ENCODE measurements at regions not wholly inside any gene's neighbourhood (a gene's known extent, or its start where the extent isn't known, plus 50 kb on each side); places are given as distances from the start of the nearest gene placed in this dataset.

DNA sequence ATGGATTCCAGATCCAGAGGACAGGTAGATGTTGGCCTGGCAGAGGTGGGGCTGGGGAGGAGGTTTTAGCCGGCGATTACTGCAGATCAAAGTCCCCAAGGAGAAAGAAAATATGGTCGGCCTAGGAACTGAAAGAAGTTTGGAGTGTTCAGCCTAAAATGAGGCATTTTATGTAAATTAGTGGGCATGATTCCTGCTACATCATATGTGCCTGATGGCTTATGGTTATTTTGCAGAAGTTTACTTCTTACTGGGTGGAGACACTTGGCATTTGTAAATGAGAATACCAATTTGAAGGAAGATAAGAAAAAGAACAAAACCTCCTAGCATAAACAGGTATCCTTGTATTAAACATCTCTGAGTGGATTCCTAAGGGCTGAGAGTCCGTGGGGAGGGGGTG lies 149.3 kb downstream of the FOXL1 start:
- Mint-ChIP-seq H3K27ac (no peak overlapping the region), H3K4me1 (no peaks in the 10 kb centered on the region), H3K36me3 (no peaks in the 10 kb centered on the region), H3K9me3 (no peaks in the 10 kb centered on the region), H3K4me3 (no peak overlapping the region), H3K27me3 (ENCODE audit: low read depth in 2 of 2) (peaks cover 28 to 64% of the 10 kb centered on the region in 2 donors)
- ATAC-seq (no peak), DNase-seq (no peak)
- intact Hi-C loops (cut with micrococcal nuclease), result no loop called here
- Histone ChIP-seq H3K4me3 (ENCODE audit: low read length) (no peak overlapping the region), H3K9me3 (ENCODE audit: control insufficient read depth, insufficient read depth, low read length) (no peaks in the 10 kb centered on the region), H3K27ac (ENCODE audit: low read length) (no peak overlapping the region), H3K36me3 (ENCODE audit: control insufficient read depth, insufficient read depth, low read length) (no peaks in the 10 kb centered on the region), H3K27me3 (ENCODE audit: control insufficient read depth, insufficient read depth, low read length) (no peaks in the 10 kb centered on the region), H3K4me1 (ENCODE audit: control insufficient read depth, insufficient read depth, low read length) (no peaks in the 10 kb centered on the region)
- no peak for TF ChIP-seq CTCF (IDR thresholded peaks at IDR 0.05)
- 81% methylated on average over 4 of the region's 4 CpGs for WGBS (ENCODE audit: insufficient coverage)

DNA sequence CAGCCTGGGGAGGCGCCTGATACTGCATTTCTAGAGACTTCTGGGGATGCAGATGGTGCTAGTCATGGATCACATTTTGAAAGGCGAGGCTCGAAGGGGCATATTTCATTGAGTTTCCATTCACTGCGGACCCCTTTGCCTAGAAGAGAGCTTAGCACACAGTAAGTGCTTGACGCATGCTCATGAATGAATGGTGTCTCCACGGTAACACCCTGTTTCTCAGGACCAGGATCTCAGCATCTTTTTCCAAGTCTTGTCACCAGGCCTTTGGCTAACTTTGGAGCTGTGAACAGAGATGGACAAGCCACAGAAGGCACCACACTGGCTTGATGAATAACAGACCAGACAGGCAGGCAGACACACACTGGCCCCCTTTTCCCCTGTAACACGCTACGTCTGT lies 151.3 kb downstream of the FOXL1 start:
- no peaks in the 10 kb centered on the region for H3K27me3 ChIP-seq (ENCODE audit: control insufficient read depth, insufficient read depth, low read length)
- Mint-ChIP-seq H3K9me3 (no peaks in the 10 kb centered on the region), H3K36me3 (no peaks in the 10 kb centered on the region), H3K4me3 (no peak overlapping the region), H3K4me1 (no peaks in the 10 kb centered on the region), H3K27me3 (ENCODE audit: low read depth in 2 of 2) (peaks cover 35 to 57% of the 10 kb centered on the region in 2 donors), H3K27ac (no peak overlapping the region)
- intact Hi-C loops (cut with micrococcal nuclease), result no loop called here
- no peak for DNase-seq
- H3K27ac ChIP-seq (ENCODE audit: low read length), result no peak overlapping the region
- no peak for TF ChIP-seq CTCF (IDR thresholded peaks at IDR 0.05)
- H3K4me3 ChIP-seq (ENCODE audit: low read length), result no peak overlapping the region
- H3K9me3 ChIP-seq (ENCODE audit: control insufficient read depth, insufficient read depth, low read length), result no peaks in the 10 kb centered on the region
- ATAC-seq, result no peak
- H3K4me1 ChIP-seq (ENCODE audit: control insufficient read depth, insufficient read depth, low read length), result no peaks in the 10 kb centered on the region
- WGBS (ENCODE audit: insufficient coverage), result 87% methylated on average over 8 of the region's 8 CpGs
- no peaks in the 10 kb centered on the region for H3K36me3 ChIP-seq (ENCODE audit: control insufficient read depth, insufficient read depth, low read length)

DNA sequence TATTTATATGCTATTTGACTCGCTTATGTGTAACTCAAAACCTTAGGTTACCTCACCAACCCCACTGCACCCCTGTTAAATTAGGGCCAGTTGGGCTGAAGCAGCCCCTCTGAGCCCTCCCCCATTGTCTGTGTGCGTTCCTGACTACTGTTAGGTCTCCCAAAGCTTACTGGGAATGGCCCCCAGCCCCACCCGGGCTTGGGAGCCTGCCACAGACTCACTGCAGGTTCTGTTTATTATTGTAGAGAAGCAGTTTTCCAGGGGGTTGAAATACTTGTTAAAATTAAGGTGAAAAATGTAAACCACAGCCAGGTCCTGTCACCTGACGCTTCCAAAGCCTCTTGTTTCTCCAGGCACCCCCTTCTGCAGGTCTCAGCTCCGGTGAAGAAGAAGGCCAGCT lies 151.7 kb downstream of the FOXL1 start:
- DNase-seq, result no peak
- Mint-ChIP-seq H3K27me3 (ENCODE audit: low read depth in 2 of 2) (peaks cover 37 to 57% of the 10 kb centered on the region in 2 donors), H3K9me3 (no peaks in the 10 kb centered on the region), H3K36me3 (no peaks in the 10 kb centered on the region), H3K4me1 (no peaks in the 10 kb centered on the region), H3K27ac (no peak overlapping the region), H3K4me3 (no peak overlapping the region)
- no peak for TF ChIP-seq CTCF (IDR thresholded peaks at IDR 0.05)
- H3K36me3 ChIP-seq (ENCODE audit: control insufficient read depth, insufficient read depth, low read length), result no peaks in the 10 kb centered on the region
- no peaks in the 10 kb centered on the region for H3K9me3 ChIP-seq (ENCODE audit: control insufficient read depth, insufficient read depth, low read length)
- ATAC-seq, result no peak
- H3K4me1 ChIP-seq (ENCODE audit: control insufficient read depth, insufficient read depth, low read length), result no peaks in the 10 kb centered on the region
- H3K27ac ChIP-seq (ENCODE audit: low read length), result no peak overlapping the region
- intact Hi-C loops (cut with micrococcal nuclease), result no loop called here
- H3K4me3 ChIP-seq (ENCODE audit: low read length), result no peak overlapping the region
- no peaks in the 10 kb centered on the region for H3K27me3 ChIP-seq (ENCODE audit: control insufficient read depth, insufficient read depth, low read length)
- WGBS (ENCODE audit: insufficient coverage), result 66% methylated on average over 5 of the region's 5 CpGs

DNA sequence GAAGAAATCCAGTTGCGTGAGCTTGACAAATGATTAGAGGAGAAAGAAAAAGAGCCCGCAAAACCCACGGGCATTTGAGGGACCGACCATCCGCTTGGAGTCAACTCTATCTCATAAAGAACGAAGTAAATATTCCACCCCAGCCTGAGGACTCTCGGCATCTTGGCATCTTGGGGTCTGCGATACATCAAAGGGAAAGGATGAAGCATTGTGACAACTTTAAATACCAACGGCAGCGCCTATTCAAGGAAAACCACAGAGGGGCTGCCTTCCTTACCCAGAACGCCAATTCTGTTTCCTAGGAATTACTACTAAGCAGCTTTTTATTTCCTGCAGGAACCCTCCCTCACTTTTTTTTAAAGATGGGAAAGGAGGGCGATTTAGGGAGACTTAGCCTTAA lies 152.2 kb downstream of the FOXL1 start:
- H3K27ac ChIP-seq (ENCODE audit: low read length), result no peak overlapping the region
- H3K27me3 Mint-ChIP-seq (ENCODE audit: low read depth in 2 of 2), result peaks cover 37 to 53% of the 10 kb centered on the region in 2 donors

More for the DNA sequence above, 152.2 kb downstream of the FOXL1 start:
- Mint-ChIP-seq H3K27ac (no peak overlapping the region), H3K4me1 (no peaks in the 10 kb centered on the region), H3K36me3 (no peaks in the 10 kb centered on the region), H3K4me3 (no peak overlapping the region), H3K9me3 (no peaks in the 10 kb centered on the region)
- Histone ChIP-seq H3K27me3 (ENCODE audit: control insufficient read depth, insufficient read depth, low read length) (no peaks in the 10 kb centered on the region), H3K4me3 (ENCODE audit: low read length) (no peak overlapping the region), H3K4me1 (ENCODE audit: control insufficient read depth, insufficient read depth, low read length) (no peaks in the 10 kb centered on the region), H3K9me3 (ENCODE audit: control insufficient read depth, insufficient read depth, low read length) (no peaks in the 10 kb centered on the region), H3K36me3 (ENCODE audit: control insufficient read depth, insufficient read depth, low read length) (no peaks in the 10 kb centered on the region)
- DNase-seq (no peak), ATAC-seq (no peak)
- 44% methylated on average over 12 of the region's 12 CpGs for WGBS (ENCODE audit: insufficient coverage)
- intact Hi-C loops (cut with micrococcal nuclease), result no loop called here
- no peak for TF ChIP-seq CTCF (IDR thresholded peaks at IDR 0.05)

Data from natural killer cell (primary cell).